Lung (tissue), 11 donors: ENCODE measurements at regions not wholly inside any gene's neighbourhood (a gene's known extent, or its start where the extent isn't known, plus 50 kb on each side); places are given as distances from the start of the nearest gene placed in this dataset.

Experiments
- ATAC-seq: fragments of 200-7000 bp; cut with Tn5 transposase; one replicate; pipeline ENCODE4 v1.9.1; 2020; ENCODE audit warnings: moderate number of reproducible peaks; ENCODE audit not compliant: insufficient read depth, low FRiP score
- DNase-seq, 3 donors: peaks; one replicate each; pipeline ENCODE4 v3.0.0-alpha.2; 2013 to 2017
- H3K27ac ChIP-seq, 2 donors: one replicate each; pipeline ENCODE4 v1.5.1; 2013; ENCODE audit warnings: mild to moderate bottlenecking in 2 of 2, moderate library complexity in 2 of 2, control low read depth in 1 of 2, inconsistent platforms in 1 of 2, low read depth in 1 of 2, low read length in 1 of 2
- H3K27me3 ChIP-seq, 3 donors: one replicate each; pipeline ENCODE4 v1.5.1; 2013; ENCODE audit warnings: low read length in 2 of 3; ENCODE audit not compliant: control insufficient read depth in 3 of 3, insufficient read depth in 3 of 3
- H3K36me3 ChIP-seq, 4 donors: one replicate each; pipeline ENCODE4 v1.5.1; 2013; ENCODE audit warnings: low read length in 4 of 4, mild to moderate bottlenecking in 1 of 4, moderate library complexity in 1 of 4; ENCODE audit not compliant: control insufficient read depth in 4 of 4, insufficient read depth in 4 of 4
- H3K4me1 ChIP-seq, 5 donors: one replicate each; pipeline ENCODE4 v1.5.1; 2013; ENCODE audit warnings: low read length in 5 of 5, mild to moderate bottlenecking in 2 of 5, moderate library complexity in 1 of 5; ENCODE audit not compliant: control insufficient read depth in 5 of 5, insufficient read depth in 5 of 5
- H3K4me3 ChIP-seq: one replicate; pipeline ENCODE4 v1.5.1; 2013; ENCODE audit warnings: mild to moderate bottlenecking, control low read depth, moderate library complexity
- H3K9ac ChIP-seq, 2 donors: one replicate each; pipeline ENCODE4 v1.5.1; 2013; ENCODE audit warnings: low read length in 2 of 2, control low read depth in 1 of 2; ENCODE audit not compliant: insufficient read depth in 1 of 2
- H3K9me3 ChIP-seq, 4 donors: one replicate each; pipeline ENCODE4 v1.5.1; 2013; ENCODE audit warnings: low read length in 3 of 4, mild to moderate bottlenecking in 1 of 4, moderate library complexity in 1 of 4; ENCODE audit not compliant: control insufficient read depth in 4 of 4, insufficient read depth in 3 of 4
- WGBS, 2 donors: extraction: QIAGEN DNeasy Blood & Tissue Kit; methylation state at CpG; one replicate each; pipeline ENCODE4 v1.1.7; 2013; 5-methylcytosine and 5-hydroxymethylcytosine counted together
- TF ChIP-seq, protein P1 (sequence below): IDR thresholded peaks from 2 replicates; pipeline ENCODE4 v1.5.1; 2012; ENCODE audit warnings: mild to moderate bottlenecking; ENCODE audit errors: control extremely low read depth, extremely low read depth
- donor health status: control.
- donor health status: control.
- donor health status: Bipolar disorder and iron deficiency.
- donor health status: healthy.
- donor health status: DM: yes; HTN: yes; CAD: no.

DNA sequence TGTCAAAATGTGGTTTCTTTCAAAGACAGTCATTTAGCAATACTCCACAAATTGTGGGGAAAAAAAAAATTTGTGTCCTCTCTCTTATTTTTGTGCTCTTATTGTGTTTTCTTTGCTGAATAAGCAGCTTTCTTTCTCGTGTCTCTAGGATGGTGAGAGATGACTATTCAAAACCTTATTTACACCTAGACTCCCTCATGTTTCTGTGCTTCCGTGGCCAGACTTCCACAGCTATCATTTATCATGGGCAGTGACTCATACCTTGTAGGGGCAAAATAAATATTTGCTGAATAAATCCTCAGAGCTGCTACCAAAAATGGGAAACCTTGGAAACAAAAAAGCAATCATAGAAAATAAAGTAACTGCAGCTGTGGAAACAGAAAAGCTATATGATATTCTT is 204.9 kb upstream of the MIR17HG start:
- no peak overlapping the region for H3K27ac ChIP-seq
- no peak for ATAC-seq

DNA sequence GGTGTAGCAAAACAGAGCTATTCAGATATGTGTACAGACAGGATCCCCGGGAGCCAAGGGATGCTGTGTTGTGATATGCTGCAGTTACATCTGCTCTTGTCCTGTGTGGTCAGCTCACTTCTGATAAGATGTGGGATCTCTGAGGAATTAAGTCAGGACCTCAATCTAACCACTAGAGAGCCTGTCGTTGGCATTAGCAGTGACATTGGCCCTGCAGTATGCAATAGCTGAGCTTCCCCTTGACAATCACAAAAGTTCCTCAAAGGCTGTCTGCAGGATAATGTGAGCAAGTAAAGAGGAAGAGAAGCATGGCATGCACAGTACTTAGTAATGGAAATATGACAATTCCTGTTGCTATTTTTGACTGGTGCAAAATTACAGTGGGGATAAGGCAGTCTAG is 203.4 kb upstream of the MIR17HG start:
- Histone ChIP-seq H3K27ac (no peak overlapping the region), H3K4me3 (no peak overlapping the region)

More for the DNA sequence above, 204.9 kb upstream of the MIR17HG start:
- Histone ChIP-seq H3K9me3 (no peaks in the 10 kb centered on the region), H3K9ac (no peak overlapping the region), H3K4me1 (peaks cover 0 to 8% (median 0%) of the 10 kb centered on the region in 5 donors), H3K36me3 (no peaks in the 10 kb centered on the region), H3K27me3 (no peaks in the 10 kb centered on the region), H3K4me3 (no peak overlapping the region)
- no peak for DNase-seq
- TF ChIP-seq, protein P1, sequence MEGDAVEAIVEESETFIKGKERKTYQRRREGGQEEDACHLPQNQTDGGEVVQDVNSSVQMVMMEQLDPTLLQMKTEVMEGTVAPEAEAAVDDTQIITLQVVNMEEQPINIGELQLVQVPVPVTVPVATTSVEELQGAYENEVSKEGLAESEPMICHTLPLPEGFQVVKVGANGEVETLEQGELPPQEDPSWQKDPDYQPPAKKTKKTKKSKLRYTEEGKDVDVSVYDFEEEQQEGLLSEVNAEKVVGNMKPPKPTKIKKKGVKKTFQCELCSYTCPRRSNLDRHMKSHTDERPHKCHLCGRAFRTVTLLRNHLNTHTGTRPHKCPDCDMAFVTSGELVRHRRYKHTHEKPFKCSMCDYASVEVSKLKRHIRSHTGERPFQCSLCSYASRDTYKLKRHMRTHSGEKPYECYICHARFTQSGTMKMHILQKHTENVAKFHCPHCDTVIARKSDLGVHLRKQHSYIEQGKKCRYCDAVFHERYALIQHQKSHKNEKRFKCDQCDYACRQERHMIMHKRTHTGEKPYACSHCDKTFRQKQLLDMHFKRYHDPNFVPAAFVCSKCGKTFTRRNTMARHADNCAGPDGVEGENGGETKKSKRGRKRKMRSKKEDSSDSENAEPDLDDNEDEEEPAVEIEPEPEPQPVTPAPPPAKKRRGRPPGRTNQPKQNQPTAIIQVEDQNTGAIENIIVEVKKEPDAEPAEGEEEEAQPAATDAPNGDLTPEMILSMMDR: no peak
- 22 to 38% methylated on average over 2 of the region's 2 CpGs for WGBS, 2 donors

DNA sequence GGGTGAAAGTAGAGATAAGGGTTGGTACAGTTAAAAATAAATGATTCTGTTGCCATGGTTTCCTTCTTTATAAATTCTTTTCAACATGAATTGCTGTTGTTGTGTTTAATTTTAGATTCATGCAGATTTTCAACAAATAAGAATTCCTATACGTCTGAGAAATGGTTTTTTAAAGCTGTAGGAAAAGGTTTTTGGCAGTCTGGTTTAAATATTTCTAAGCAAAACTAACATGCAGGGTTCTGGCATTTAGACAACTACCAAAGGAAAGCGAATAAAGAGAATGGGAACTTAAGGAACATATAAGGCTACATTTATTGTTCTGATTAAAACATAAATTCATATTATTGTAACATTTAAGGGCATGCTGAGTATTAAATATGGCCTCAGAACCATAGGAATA is 203.0 kb upstream of the MIR17HG start:
- ATAC-seq (no peak), DNase-seq (no peak)
- no peak overlapping the region for H3K27ac ChIP-seq
- H3K4me1 ChIP-seq: peaks cover 0 to 8% (median 0%) of the 10 kb centered on the region in 5 donors
- TF ChIP-seq, protein P1: no peak
- H3K9ac ChIP-seq: no peak overlapping the region
- H3K9me3 ChIP-seq: no peaks in the 10 kb centered on the region
- no peak overlapping the region for H3K4me3 ChIP-seq
- no peaks in the 10 kb centered on the region for H3K27me3 ChIP-seq
- no peaks in the 10 kb centered on the region for H3K36me3 ChIP-seq
- WGBS, 2 donors: 66 to 67% methylated on average over 2 of the region's 2 CpGs

More for the DNA sequence above, 203.4 kb upstream of the MIR17HG start:
- DNase-seq (no peak), ATAC-seq (no peak)
- peaks cover 0 to 8% (median 0%) of the 10 kb centered on the region in 5 donors for H3K4me1 ChIP-seq
- H3K27me3 ChIP-seq: no peaks in the 10 kb centered on the region
- 28 to 34% methylated on average over 2 of the region's 2 CpGs for WGBS, 2 donors
- no peaks in the 10 kb centered on the region for H3K9me3 ChIP-seq
- H3K36me3 ChIP-seq: no peaks in the 10 kb centered on the region
- TF ChIP-seq, protein P1: no peak
- H3K9ac ChIP-seq: no peak overlapping the region

DNA sequence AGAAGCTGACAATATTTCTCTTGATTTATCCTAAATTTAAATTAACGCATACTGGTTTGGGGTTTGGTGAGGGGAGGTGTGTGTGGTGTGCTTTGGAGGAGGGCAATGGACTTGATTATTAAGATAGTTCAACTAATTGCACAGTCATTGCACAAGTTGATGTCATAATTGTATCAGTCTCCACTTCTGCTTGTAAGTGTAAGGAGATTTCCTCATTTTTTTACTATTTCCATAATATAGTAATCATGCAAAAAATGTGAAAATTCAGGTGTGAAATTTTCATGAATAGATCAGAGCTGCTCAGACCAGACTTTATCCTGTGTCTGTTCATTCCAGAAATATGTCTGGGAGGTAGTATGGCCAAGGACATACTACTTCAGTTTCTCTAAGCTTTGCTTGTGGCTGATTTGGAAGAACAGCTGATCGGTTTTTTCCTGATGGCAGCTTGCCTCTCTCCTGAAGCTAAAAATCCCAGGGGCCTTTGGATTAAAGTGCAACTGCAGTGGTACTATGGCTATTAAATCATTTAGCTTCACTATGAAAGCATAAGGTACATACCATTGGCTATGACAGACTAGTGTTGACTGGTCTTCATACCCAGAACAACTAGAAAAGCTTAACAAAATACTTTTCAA is 201.8 kb upstream of the MIR17HG start:
- no peak overlapping the region for H3K9ac ChIP-seq
- no peak for DNase-seq
- H3K27ac ChIP-seq: no peak overlapping the region
- TF ChIP-seq, protein P1: no peak
- no peak overlapping the region for H3K4me3 ChIP-seq
- no peak for ATAC-seq
- H3K36me3 ChIP-seq: no peaks in the 10 kb centered on the region
- peaks cover 0 to 8% (median 0%) of the 10 kb centered on the region in 5 donors for H3K4me1 ChIP-seq
- 79 to 87% methylated on average over 2 of the region's 2 CpGs for WGBS, 2 donors
- H3K9me3 ChIP-seq: no peaks in the 10 kb centered on the region
- H3K27me3 ChIP-seq: no peaks in the 10 kb centered on the region
